Uterus (tissue), 2 donors: ENCODE measurements at regions not wholly inside any gene's neighbourhood (a gene's known extent, or its start where the extent isn't known, plus 50 kb on each side); places are given as distances from the start of the nearest gene placed in this dataset.
"Not testable (repeated sequence)": the region's sequence is repeated elsewhere in the genome, so short reads cannot be mapped to it uniquely, and the experiment has no call there.

ENCODE experiments used
- POLR2A ChIP-seq, 2 donors: fragments of 450-650 bp; IDR thresholded peaks; one replicate each; pipeline ENCODE4 v1.6.1; 2016; ENCODE audit warnings: antibody characterized with exemption in 2 of 2, mild to moderate bottlenecking in 1 of 2, moderate library complexity in 1 of 2
- TF ChIP-seq, protein P1 (sequence below), 4 experiments: fragments of 200-600 bp in 2 of 4; fragments of 450-650 bp in 2 of 4; sonication (generic) in 2 of 4; IDR thresholded peaks; one replicate each; pipeline ENCODE4 v1.5.1; 2016 to 2019; ENCODE audit warnings: antibody characterized with exemption in 4 of 4, mild to moderate bottlenecking in 2 of 4, moderate library complexity in 1 of 4

DNA sequence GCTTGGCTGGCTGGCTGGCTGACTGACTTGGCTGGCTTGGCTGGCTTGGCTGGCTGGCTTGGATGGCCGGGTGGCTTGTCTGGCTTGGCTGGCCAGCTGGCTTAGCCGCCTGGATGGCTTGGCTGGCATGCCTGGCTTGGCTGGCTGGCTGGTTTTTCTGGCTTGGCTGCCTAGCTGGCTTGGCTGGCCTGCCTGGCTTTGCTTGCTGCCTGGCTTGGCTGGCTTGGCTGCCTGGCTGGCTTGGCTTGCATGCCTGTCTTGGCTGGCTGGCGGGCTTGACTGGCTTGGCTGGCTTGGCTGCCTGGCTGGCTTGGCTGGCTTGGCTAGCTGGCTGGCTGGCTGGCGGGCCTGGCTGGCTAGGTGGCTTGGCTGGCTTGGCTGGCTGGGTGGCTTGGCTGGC lies 2830.5 kb downstream of the RPIA start:
- TF ChIP-seq, protein P1, sequence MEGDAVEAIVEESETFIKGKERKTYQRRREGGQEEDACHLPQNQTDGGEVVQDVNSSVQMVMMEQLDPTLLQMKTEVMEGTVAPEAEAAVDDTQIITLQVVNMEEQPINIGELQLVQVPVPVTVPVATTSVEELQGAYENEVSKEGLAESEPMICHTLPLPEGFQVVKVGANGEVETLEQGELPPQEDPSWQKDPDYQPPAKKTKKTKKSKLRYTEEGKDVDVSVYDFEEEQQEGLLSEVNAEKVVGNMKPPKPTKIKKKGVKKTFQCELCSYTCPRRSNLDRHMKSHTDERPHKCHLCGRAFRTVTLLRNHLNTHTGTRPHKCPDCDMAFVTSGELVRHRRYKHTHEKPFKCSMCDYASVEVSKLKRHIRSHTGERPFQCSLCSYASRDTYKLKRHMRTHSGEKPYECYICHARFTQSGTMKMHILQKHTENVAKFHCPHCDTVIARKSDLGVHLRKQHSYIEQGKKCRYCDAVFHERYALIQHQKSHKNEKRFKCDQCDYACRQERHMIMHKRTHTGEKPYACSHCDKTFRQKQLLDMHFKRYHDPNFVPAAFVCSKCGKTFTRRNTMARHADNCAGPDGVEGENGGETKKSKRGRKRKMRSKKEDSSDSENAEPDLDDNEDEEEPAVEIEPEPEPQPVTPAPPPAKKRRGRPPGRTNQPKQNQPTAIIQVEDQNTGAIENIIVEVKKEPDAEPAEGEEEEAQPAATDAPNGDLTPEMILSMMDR (IDR thresholded peaks at IDR 0.05), result not testable (repeated sequence)
- TF ChIP-seq POLR2A (IDR thresholded peaks at IDR 0.05), result not testable (repeated sequence)
